ENCODE measurements at regions not wholly inside any gene's neighbourhood (a gene's known extent, or its start where the extent isn't known, plus 50 kb on each side); places are given as distances from the start of the nearest gene placed in this dataset.

DNA sequence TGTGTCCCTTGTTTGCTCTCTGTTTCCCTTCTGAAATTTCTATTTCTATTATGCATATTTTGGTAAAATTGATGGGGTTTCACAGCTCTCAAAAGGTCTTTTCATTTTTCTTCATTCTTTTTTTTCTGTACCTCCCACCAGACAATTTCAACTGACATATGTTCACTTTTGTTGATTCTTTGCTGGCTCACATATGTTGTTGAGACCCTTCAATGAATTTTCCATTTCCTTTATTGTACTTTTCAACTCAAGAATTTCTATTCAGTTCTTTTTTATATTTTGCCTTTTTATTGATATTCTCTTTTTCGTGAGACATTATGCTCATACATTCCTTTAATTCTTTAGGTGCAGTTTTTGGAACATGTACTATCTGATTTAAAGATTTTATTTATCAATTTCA, 102.6 kb upstream of the GRIK1 start:
- TF ChIP-seq, protein P1, sequence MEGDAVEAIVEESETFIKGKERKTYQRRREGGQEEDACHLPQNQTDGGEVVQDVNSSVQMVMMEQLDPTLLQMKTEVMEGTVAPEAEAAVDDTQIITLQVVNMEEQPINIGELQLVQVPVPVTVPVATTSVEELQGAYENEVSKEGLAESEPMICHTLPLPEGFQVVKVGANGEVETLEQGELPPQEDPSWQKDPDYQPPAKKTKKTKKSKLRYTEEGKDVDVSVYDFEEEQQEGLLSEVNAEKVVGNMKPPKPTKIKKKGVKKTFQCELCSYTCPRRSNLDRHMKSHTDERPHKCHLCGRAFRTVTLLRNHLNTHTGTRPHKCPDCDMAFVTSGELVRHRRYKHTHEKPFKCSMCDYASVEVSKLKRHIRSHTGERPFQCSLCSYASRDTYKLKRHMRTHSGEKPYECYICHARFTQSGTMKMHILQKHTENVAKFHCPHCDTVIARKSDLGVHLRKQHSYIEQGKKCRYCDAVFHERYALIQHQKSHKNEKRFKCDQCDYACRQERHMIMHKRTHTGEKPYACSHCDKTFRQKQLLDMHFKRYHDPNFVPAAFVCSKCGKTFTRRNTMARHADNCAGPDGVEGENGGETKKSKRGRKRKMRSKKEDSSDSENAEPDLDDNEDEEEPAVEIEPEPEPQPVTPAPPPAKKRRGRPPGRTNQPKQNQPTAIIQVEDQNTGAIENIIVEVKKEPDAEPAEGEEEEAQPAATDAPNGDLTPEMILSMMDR (IDR thresholded peaks at IDR 0.05): no peak
- no peak for TF ChIP-seq POLR2A (IDR thresholded peaks at IDR 0.05)
